Body of pancreas (tissue), 4 donors: ENCODE measurements at regions not wholly inside any gene's neighbourhood (a gene's known extent, or its start where the extent isn't known, plus 50 kb on each side); places are given as distances from the start of the nearest gene placed in this dataset.

Source experiments
- POLR2A ChIP-seq, 3 donors: fragments of 450-650 bp; IDR thresholded peaks; one replicate each; pipeline ENCODE4 v1.6.1; 2016; ENCODE audit warnings: antibody characterized with exemption in 3 of 3, mild to moderate bottlenecking in 2 of 3
- TF ChIP-seq, protein P1 (sequence below), 7 experiments: fragments of 450-650 bp in 4 of 7; fragments of 200-600 bp in 3 of 7; sonication (generic) in 3 of 7; IDR thresholded peaks; one replicate each; pipeline ENCODE4 v1.5.1; 2016 to 2019; ENCODE audit warnings: antibody characterized with exemption in 7 of 7

DNA sequence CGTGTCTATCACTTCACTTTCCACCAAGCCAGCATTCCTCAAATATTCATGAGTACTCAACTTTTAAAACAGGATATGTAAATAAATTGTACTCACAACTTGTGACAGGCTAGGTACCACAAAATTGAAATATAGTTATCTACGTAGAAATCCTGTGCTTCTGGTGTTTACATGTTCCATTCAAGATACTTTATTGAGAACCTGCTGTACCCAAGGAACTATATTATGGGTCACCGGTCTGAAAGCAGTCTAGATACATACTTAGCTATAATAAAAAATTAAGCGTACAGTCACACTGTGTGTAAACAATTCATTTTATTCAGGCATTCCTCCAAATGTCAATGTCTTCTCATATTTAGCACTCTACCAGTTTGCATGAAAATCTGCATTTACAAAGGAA is 482.2 kb upstream of the SOX9 start:
- TF ChIP-seq, protein P1, sequence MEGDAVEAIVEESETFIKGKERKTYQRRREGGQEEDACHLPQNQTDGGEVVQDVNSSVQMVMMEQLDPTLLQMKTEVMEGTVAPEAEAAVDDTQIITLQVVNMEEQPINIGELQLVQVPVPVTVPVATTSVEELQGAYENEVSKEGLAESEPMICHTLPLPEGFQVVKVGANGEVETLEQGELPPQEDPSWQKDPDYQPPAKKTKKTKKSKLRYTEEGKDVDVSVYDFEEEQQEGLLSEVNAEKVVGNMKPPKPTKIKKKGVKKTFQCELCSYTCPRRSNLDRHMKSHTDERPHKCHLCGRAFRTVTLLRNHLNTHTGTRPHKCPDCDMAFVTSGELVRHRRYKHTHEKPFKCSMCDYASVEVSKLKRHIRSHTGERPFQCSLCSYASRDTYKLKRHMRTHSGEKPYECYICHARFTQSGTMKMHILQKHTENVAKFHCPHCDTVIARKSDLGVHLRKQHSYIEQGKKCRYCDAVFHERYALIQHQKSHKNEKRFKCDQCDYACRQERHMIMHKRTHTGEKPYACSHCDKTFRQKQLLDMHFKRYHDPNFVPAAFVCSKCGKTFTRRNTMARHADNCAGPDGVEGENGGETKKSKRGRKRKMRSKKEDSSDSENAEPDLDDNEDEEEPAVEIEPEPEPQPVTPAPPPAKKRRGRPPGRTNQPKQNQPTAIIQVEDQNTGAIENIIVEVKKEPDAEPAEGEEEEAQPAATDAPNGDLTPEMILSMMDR (IDR thresholded peaks at IDR 0.05), result no peak
- TF ChIP-seq POLR2A (IDR thresholded peaks at IDR 0.05), result no peak
